Ishikawa (cell line): ENCODE measurements at regions not wholly inside any gene's neighbourhood (a gene's known extent, or its start where the extent isn't known, plus 50 kb on each side); places are given as distances from the start of the nearest gene placed in this dataset.

ENCODE experiments used
- CEBPB ChIP-seq: IDR thresholded peaks from 2 replicates; pipeline ENCODE4 v1.6.1; 2012
- CREB1 ChIP-seq: IDR thresholded peaks from 2 replicates; pipeline ENCODE4 v1.6.1; 2012; ENCODE audit warnings: low read depth
- EGR1 ChIP-seq: IDR thresholded peaks from 2 replicates; pipeline ENCODE4 v1.6.1; 2012
- EP300 ChIP-seq: IDR thresholded peaks from 2 replicates; pipeline ENCODE4 v1.6.1; 2012; ENCODE audit warnings: borderline replicate concordance
- FOXM1 ChIP-seq: IDR thresholded peaks from 2 replicates; pipeline ENCODE4 v1.6.1; 2012; ENCODE audit warnings: low read depth, borderline replicate concordance
- NFIC ChIP-seq: IDR thresholded peaks from 2 replicates; pipeline ENCODE4 v1.6.1; 2012
- RAD21 ChIP-seq: IDR thresholded peaks from 2 replicates; pipeline ENCODE4 v1.6.1; 2012; ENCODE audit warnings: low read depth
- TAF1 ChIP-seq: IDR thresholded peaks from 2 replicates; pipeline ENCODE4 v1.6.1; 2012; ENCODE audit warnings: low read depth, mild to moderate bottlenecking
- TCF12 ChIP-seq: IDR thresholded peaks from 2 replicates; pipeline ENCODE4 v1.6.1; 2012; ENCODE audit warnings: low read depth
- TEAD4 ChIP-seq: IDR thresholded peaks from 2 replicates; pipeline ENCODE4 v1.6.1; 2012
- YY1 ChIP-seq: IDR thresholded peaks from 2 replicates; pipeline ENCODE4 v1.6.1; 2012; ENCODE audit warnings: low read depth
- ZBTB7A ChIP-seq: IDR thresholded peaks from 2 replicates; pipeline ENCODE4 v1.6.1; 2012; ENCODE audit warnings: low read depth
- TF ChIP-seq, protein P1 (sequence below): IDR thresholded peaks from 2 replicates; pipeline ENCODE4 v1.6.1; 2012
- TF ChIP-seq, protein P2 (sequence below): IDR thresholded peaks from 2 replicates; pipeline ENCODE4 v1.6.1; 2012; ENCODE audit warnings: low read depth, mild to moderate bottlenecking
- TF ChIP-seq, protein P3 (sequence below): IDR thresholded peaks from 2 replicates; pipeline ENCODE4 v1.6.1; 2012

DNA sequence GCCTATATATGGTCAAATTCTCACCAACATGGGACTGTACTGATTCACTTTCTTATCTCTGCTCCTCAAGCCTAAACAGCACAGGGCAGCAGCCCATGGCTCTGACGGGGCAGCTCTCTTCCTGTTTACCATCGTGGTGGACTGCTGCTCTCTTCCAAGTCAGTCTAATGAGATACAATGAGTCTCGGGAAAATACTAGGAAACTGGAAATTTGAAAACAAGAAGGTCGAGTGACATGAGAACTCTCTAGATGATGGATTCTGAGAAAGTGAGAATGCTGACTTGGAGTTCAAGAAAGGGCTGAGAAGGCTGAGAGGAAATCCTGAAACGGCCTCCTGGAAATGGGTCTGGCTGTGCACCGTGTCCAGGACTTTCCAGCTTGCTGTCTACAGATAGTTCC, 122.8 kb upstream of the ARGLU1 start:
- TF ChIP-seq FOXM1 (no peak), CREB1 (no peak)
- TF ChIP-seq, protein P1, sequence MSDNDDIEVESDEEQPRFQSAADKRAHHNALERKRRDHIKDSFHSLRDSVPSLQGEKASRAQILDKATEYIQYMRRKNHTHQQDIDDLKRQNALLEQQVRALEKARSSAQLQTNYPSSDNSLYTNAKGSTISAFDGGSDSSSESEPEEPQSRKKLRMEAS = no peak

DNA sequence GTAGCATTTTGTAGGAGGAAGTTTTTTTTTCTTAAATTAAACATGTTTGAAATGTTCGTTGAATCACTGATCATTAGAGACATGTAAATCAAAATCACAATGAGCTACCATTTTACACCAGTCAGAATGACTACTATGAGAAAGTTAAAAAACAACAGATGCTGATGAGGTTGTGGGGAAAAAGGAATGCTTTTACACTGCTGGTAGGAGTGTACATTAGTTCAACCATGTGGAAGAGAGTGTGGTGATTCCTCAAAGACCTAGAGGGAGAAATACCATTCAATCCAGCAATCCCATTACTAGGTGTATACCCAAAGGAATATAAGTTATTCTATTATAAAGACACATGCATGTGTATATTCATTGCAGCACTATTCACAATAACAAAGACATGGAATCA, 122.0 kb upstream of the ARGLU1 start:
- no peak for TF ChIP-seq RAD21
- TF ChIP-seq TAF1 = no peak
- TF ChIP-seq FOXM1 = no peak
- TF ChIP-seq CEBPB = no peak
- TF ChIP-seq, protein P1 = no peak
- TF ChIP-seq CREB1 = no peak
- TF ChIP-seq NFIC = no peak
- no peak for TF ChIP-seq TCF12

DNA sequence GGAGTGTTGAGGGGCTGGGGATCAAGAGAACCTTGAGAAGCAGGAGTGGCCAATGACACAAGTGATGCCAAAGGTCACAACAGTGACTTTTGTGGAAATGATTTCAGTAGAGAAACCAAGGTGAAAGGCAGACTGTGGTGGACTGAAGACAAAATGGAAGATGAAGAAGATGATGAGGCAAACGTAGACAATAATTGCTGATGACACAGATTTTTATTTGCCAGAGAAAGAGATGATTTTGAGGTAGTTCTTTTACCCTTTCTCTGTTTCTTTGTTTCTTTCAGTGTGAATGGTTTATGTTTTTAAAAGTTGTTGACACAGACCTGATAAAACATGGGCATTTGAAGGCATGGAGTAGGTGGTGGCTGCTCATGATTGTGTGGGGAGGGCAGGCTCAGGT, 121.0 kb upstream of the ARGLU1 start:
- TF ChIP-seq YY1 (no peak), CREB1 (no peak), CEBPB (no peak), TCF12 (no peak), EP300 (no peak), TAF1 (no peak), TEAD4 (no peak), ZBTB7A (no peak)
- TF ChIP-seq, protein P2, sequence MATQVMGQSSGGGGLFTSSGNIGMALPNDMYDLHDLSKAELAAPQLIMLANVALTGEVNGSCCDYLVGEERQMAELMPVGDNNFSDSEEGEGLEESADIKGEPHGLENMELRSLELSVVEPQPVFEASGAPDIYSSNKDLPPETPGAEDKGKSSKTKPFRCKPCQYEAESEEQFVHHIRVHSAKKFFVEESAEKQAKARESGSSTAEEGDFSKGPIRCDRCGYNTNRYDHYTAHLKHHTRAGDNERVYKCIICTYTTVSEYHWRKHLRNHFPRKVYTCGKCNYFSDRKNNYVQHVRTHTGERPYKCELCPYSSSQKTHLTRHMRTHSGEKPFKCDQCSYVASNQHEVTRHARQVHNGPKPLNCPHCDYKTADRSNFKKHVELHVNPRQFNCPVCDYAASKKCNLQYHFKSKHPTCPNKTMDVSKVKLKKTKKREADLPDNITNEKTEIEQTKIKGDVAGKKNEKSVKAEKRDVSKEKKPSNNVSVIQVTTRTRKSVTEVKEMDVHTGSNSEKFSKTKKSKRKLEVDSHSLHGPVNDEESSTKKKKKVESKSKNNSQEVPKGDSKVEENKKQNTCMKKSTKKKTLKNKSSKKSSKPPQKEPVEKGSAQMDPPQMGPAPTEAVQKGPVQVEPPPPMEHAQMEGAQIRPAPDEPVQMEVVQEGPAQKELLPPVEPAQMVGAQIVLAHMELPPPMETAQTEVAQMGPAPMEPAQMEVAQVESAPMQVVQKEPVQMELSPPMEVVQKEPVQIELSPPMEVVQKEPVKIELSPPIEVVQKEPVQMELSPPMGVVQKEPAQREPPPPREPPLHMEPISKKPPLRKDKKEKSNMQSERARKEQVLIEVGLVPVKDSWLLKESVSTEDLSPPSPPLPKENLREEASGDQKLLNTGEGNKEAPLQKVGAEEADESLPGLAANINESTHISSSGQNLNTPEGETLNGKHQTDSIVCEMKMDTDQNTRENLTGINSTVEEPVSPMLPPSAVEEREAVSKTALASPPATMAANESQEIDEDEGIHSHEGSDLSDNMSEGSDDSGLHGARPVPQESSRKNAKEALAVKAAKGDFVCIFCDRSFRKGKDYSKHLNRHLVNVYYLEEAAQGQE = no peak
- TF ChIP-seq, protein P3, sequence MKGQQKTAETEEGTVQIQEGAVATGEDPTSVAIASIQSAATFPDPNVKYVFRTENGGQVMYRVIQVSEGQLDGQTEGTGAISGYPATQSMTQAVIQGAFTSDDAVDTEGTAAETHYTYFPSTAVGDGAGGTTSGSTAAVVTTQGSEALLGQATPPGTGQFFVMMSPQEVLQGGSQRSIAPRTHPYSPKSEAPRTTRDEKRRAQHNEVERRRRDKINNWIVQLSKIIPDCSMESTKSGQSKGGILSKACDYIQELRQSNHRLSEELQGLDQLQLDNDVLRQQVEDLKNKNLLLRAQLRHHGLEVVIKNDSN = no peak
- TF ChIP-seq, protein P1 = no peak

DNA sequence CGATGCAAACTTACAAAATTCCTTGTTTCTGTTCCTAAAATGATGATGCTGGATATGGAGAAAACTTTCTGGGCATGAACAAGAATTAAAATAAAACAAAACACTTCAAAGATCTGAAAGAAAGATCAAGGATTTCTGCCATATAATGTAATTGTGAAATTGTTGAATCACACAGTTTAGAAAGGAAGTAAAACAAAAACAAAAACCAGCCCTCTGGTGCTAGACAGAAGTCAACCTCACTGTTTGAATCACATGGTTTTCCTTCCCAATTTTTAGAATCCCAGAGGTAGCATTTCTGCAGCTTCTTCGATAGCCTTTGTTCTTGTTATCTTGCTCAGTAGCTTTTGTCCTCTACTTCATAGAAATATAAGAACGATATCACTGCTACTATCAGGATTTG, 118.2 kb upstream of the ARGLU1 start:
- TF ChIP-seq, protein P2 = no peak
- no peak for TF ChIP-seq EP300
- no peak for TF ChIP-seq CREB1
- no peak for TF ChIP-seq TCF12
- no peak for TF ChIP-seq FOXM1
- TF ChIP-seq, protein P1 = no peak
- no peak for TF ChIP-seq EGR1
- TF ChIP-seq RAD21 = no peak
- TF ChIP-seq TEAD4 = no peak
- TF ChIP-seq TAF1 = no peak
- no peak for TF ChIP-seq NFIC

DNA sequence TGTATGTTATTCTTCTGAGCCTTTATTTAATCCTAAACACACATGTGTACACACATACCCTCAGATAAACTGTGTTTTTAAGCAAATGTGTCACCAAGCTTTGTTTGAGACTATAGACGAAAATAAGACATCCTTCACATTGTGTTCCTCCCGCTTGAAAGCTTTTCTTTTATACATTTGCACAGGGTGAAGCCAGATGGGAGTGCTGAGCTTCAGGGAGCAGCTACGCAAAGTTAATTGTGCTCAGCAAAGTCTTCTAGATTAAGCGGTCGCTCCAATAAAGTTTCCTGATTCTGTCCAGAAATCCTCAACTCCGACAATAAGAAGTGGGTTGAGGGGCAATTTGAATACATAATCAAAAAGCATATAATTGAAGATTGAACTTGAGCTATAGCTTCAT, 117.2 kb upstream of the ARGLU1 start:
- no peak for TF ChIP-seq CEBPB
- no peak for TF ChIP-seq EP300
- no peak for TF ChIP-seq TCF12
- TF ChIP-seq FOXM1 = no peak
- TF ChIP-seq, protein P2 = no peak

DNA sequence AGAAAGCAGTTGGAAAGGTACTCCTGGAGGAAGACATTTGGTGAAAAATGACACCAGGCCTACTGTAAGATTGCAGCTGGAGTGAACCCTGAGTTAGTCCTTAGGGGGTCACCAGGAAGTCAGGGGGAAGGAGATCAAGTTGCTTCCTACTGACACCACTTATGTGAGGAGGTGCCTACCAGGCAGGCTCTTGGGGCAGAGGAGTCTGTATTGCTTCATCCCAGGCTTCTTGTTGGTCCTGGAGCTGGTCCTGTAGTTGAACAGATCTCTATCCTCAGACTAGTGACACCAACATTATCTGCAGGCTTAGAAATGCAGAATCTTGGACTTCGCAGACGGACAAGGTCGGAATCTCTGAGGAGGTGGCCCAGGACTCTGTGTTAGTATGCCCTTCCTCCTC, 116.0 kb upstream of the ARGLU1 start:
- no peak for TF ChIP-seq CREB1
- TF ChIP-seq CEBPB = no peak
- TF ChIP-seq TAF1 = no peak
- TF ChIP-seq, protein P2 = no peak
